Cardiac muscle cell (in vitro differentiated cells and primary cell): ENCODE measurements at regions not wholly inside any gene's neighbourhood (a gene's known extent, or its start where the extent isn't known, plus 50 kb on each side); places are given as distances from the start of the nearest gene placed in this dataset.
A peak's percentile ranks its signal among the peaks of the same experiment; 100 is the strongest.

Experiments used
- DNase-seq, 2 donors: peaks; one replicate each; pipeline versions ENCODE4 v3.0.0 to v3.0.0-alpha.2; 2010 to 2017; ENCODE audit warnings: low read depth in 1 of 2, low spot score in 1 of 2
- H3K27ac ChIP-seq: fragments of 200-600 bp; sonication (generic); 2 replicates; pipeline ENCODE4 v1.5.1; 2016
- H3K27me3 ChIP-seq: fragments of 200-600 bp; sonication (generic); 2 replicates; pipeline ENCODE4 v1.6.0; 2016; ENCODE audit warnings: control low read depth
- H3K36me3 ChIP-seq: fragments of 200-600 bp; sonication (generic); 2 replicates; pipeline ENCODE4 v1.5.1; 2016; ENCODE audit warnings: control low read depth
- H3K4me1 ChIP-seq: fragments of 200-600 bp; sonication (generic); 2 replicates; pipeline ENCODE4 v1.8.1; 2017; ENCODE audit warnings: low read depth, mild to moderate bottlenecking, mixed run types
- H3K4me3 ChIP-seq: fragments of 200-600 bp; sonication (generic); 2 replicates; pipeline ENCODE4 v1.5.1; 2016; ENCODE audit warnings: mild to moderate bottlenecking
- H3K9me3 ChIP-seq: fragments of 200-600 bp; sonication (generic); 2 replicates; pipeline ENCODE4 v1.5.1; 2017; ENCODE audit warnings: low read depth, mild to moderate bottlenecking, control low read depth
- CTCF ChIP-seq: IDR thresholded peaks from 2 replicates; pipeline ENCODE4 v1.5.1; 2012; ENCODE audit warnings: low read depth, mild to moderate bottlenecking, low read length

- peak in 1 of 2 donors; percentile 88 for DNase-seq
- no peaks in the 10 kb centered on the region for H3K36me3 ChIP-seq
- H3K4me1 ChIP-seq: peaks cover 36% of the 10 kb centered on the region
- peak overlapping the region; percentile 97 for H3K27ac ChIP-seq
- H3K27me3 ChIP-seq: no peaks in the 10 kb centered on the region
- no peak for TF ChIP-seq CTCF
- no peaks in the 10 kb centered on the region for H3K9me3 ChIP-seq
- peak overlapping the region; percentile 25 for H3K4me3 ChIP-seq
Observed at GRCh38 chr10:75294518-75294865, 58.7 kb upstream of the COMTD1 start.

- H3K4me1 ChIP-seq: peaks cover 36% of the 10 kb centered on the region
- no peak for TF ChIP-seq CTCF
- no peaks in the 10 kb centered on the region for H3K27me3 ChIP-seq
- H3K36me3 ChIP-seq: no peaks in the 10 kb centered on the region
- no peaks in the 10 kb centered on the region for H3K9me3 ChIP-seq
- no peak overlapping the region for H3K4me3 ChIP-seq
- peak overlapping the region; percentile 97 for H3K27ac ChIP-seq
- no peak for DNase-seq
Observed at GRCh38 chr10:75294031-75294437, 58.3 kb upstream of the COMTD1 start.

- Histone ChIP-seq H3K4me1 (peaks cover 36% of the 10 kb centered on the region), H3K36me3 (no peaks in the 10 kb centered on the region), H3K27ac (no peak overlapping the region), H3K27me3 (no peaks in the 10 kb centered on the region), H3K4me3 (no peak overlapping the region), H3K9me3 (no peaks in the 10 kb centered on the region)
- TF ChIP-seq CTCF: no peak
- DNase-seq: peak in 1 of 2 donors; percentile 9
Observed at GRCh38 chr10:75293446-75293820, 57.7 kb upstream of the COMTD1 start.

GRCh38 chr10:75292794-75293445, 57.2 kb upstream of the COMTD1 start:
- Histone ChIP-seq H3K4me3 (no peak overlapping the region), H3K9me3 (no peaks in the 10 kb centered on the region), H3K27ac (no peak overlapping the region), H3K36me3 (no peaks in the 10 kb centered on the region), H3K4me1 (peaks cover 36% of the 10 kb centered on the region), H3K27me3 (no peaks in the 10 kb centered on the region)
- no peak for TF ChIP-seq CTCF
- DNase-seq: no peak

GRCh38 chr10:75291805-75292204, 56.0 kb upstream of the COMTD1 start:
- peaks cover 28% of the 10 kb centered on the region for H3K4me1 ChIP-seq
- H3K27ac ChIP-seq: no peak overlapping the region
- no peak for DNase-seq
- TF ChIP-seq CTCF: no peak
- no peaks in the 10 kb centered on the region for H3K36me3 ChIP-seq
- H3K27me3 ChIP-seq: no peaks in the 10 kb centered on the region
- H3K4me3 ChIP-seq: no peak overlapping the region
- H3K9me3 ChIP-seq: no peaks in the 10 kb centered on the region
